ENCODE measurements at regions not wholly inside any gene's neighbourhood (a gene's known extent, or its start where the extent isn't known, plus 50 kb on each side); places are given as distances from the start of the nearest gene placed in this dataset.

GRCh38 chr4:104593019-104593418 lies 98.3 kb upstream of the CXXC4 start:
- Histone ChIP-seq H3K9me3 (ENCODE audit: control insufficient read depth in 2 of 2, low read length in 2 of 2) (no peaks in the 10 kb centered on the region), H3K4me3 (ENCODE audit: low read length in 2 of 2) (peak overlapping the region; percentile 29 to 50), H3K27ac (ENCODE audit: low read length) (peak overlapping the region; percentile 32), H3K9ac (ENCODE audit: low read length in 2 of 2) (peak overlapping the region in 1 of 2 donors; percentile 52), H3K27me3 (ENCODE audit: control insufficient read depth in 1 of 2, insufficient read depth in 2 of 2, low read length in 2 of 2) (no peaks in the 10 kb centered on the region), H3K4me1 (ENCODE audit: control insufficient read depth, insufficient read depth, low read length) (peaks cover 4% of the 10 kb centered on the region), H3K36me3 (ENCODE audit: control insufficient read depth in 2 of 2, insufficient read depth in 2 of 2, low read length in 2 of 2) (no peaks in the 10 kb centered on the region)

GRCh38 chr4:104596189-104596588 lies 101.5 kb upstream of the CXXC4 start:
- H3K9ac ChIP-seq (ENCODE audit: low read length in 2 of 2): no peak overlapping the region
- H3K4me1 ChIP-seq (ENCODE audit: control insufficient read depth, insufficient read depth, low read length): peaks cover 4% of the 10 kb centered on the region
- H3K9me3 ChIP-seq (ENCODE audit: control insufficient read depth in 2 of 2, low read length in 2 of 2): no peaks in the 10 kb centered on the region
- H3K4me3 ChIP-seq (ENCODE audit: low read length in 2 of 2): no peak overlapping the region
- no peak overlapping the region for H3K27ac ChIP-seq (ENCODE audit: low read length)
- no peaks in the 10 kb centered on the region for H3K27me3 ChIP-seq (ENCODE audit: control insufficient read depth in 1 of 2, insufficient read depth in 2 of 2, low read length in 2 of 2)
- H3K36me3 ChIP-seq (ENCODE audit: control insufficient read depth in 2 of 2, insufficient read depth in 2 of 2, low read length in 2 of 2): no peaks in the 10 kb centered on the region

GRCh38 chr4:104615496-104615895 lies 120.8 kb upstream of the CXXC4 start:
- Histone ChIP-seq H3K27me3 (ENCODE audit: control insufficient read depth in 1 of 2, insufficient read depth in 2 of 2, low read length in 2 of 2) (no peaks in the 10 kb centered on the region), H3K4me1 (ENCODE audit: control insufficient read depth, insufficient read depth, low read length) (peaks cover 9% of the 10 kb centered on the region), H3K9me3 (ENCODE audit: control insufficient read depth in 2 of 2, low read length in 2 of 2) (peaks cover 0 to 2% of the 10 kb centered on the region in 2 donors), H3K4me3 (ENCODE audit: low read length in 2 of 2) (no peak overlapping the region), H3K9ac (ENCODE audit: low read length in 2 of 2) (no peak overlapping the region), H3K36me3 (ENCODE audit: control insufficient read depth in 2 of 2, insufficient read depth in 2 of 2, low read length in 2 of 2) (no peaks in the 10 kb centered on the region), H3K27ac (ENCODE audit: low read length) (no peak overlapping the region)

GRCh38 chr4:104615926-104616325 lies 121.2 kb upstream of the CXXC4 start:
- H3K4me1 ChIP-seq (ENCODE audit: control insufficient read depth, insufficient read depth, low read length): peaks cover 9% of the 10 kb centered on the region
- H3K4me3 ChIP-seq (ENCODE audit: low read length in 2 of 2): peak overlapping the region in 1 of 2 donors; percentile 65
- no peaks in the 10 kb centered on the region for H3K27me3 ChIP-seq (ENCODE audit: control insufficient read depth in 1 of 2, insufficient read depth in 2 of 2, low read length in 2 of 2)
- peak overlapping the region; percentile 42 for H3K27ac ChIP-seq (ENCODE audit: low read length)
- peaks cover 0 to 2% of the 10 kb centered on the region in 2 donors for H3K9me3 ChIP-seq (ENCODE audit: control insufficient read depth in 2 of 2, low read length in 2 of 2)
- no peaks in the 10 kb centered on the region for H3K36me3 ChIP-seq (ENCODE audit: control insufficient read depth in 2 of 2, insufficient read depth in 2 of 2, low read length in 2 of 2)
- no peak overlapping the region for H3K9ac ChIP-seq (ENCODE audit: low read length in 2 of 2)

- no peaks in the 10 kb centered on the region for H3K36me3 ChIP-seq (ENCODE audit: control insufficient read depth in 2 of 2, insufficient read depth in 2 of 2, low read length in 2 of 2)
- H3K27me3 ChIP-seq (ENCODE audit: control insufficient read depth in 1 of 2, insufficient read depth in 2 of 2, low read length in 2 of 2): no peaks in the 10 kb centered on the region
- H3K9ac ChIP-seq (ENCODE audit: low read length in 2 of 2): peak overlapping the region in 1 of 2 donors; percentile 43
- H3K4me3 ChIP-seq (ENCODE audit: low read length in 2 of 2): peak overlapping the region; percentile 61 to 65
- peaks cover 9% of the 10 kb centered on the region for H3K4me1 ChIP-seq (ENCODE audit: control insufficient read depth, insufficient read depth, low read length)
- H3K9me3 ChIP-seq (ENCODE audit: control insufficient read depth in 2 of 2, low read length in 2 of 2): peaks cover 0 to 2% of the 10 kb centered on the region in 2 donors
- H3K27ac ChIP-seq (ENCODE audit: low read length): peak overlapping the region; percentile 42
Measured at GRCh38 chr4:104616401-104616820, 121.7 kb upstream of the CXXC4 start.

- H3K4me1 ChIP-seq (ENCODE audit: control insufficient read depth, insufficient read depth, low read length): no peaks in the 10 kb centered on the region
- H3K27me3 ChIP-seq (ENCODE audit: control insufficient read depth in 1 of 2, insufficient read depth in 2 of 2, low read length in 2 of 2): no peaks in the 10 kb centered on the region
- H3K9me3 ChIP-seq (ENCODE audit: control insufficient read depth in 2 of 2, low read length in 2 of 2): no peaks in the 10 kb centered on the region
Measured at GRCh38 chr4:104625706-104626105, 131.0 kb upstream of the CXXC4 start.

GRCh38 chr4:104629601-104630000 lies 134.9 kb upstream of the CXXC4 start:
- Histone ChIP-seq H3K36me3 (ENCODE audit: control insufficient read depth in 2 of 2, insufficient read depth in 2 of 2, low read length in 2 of 2) (no peaks in the 10 kb centered on the region), H3K4me1 (ENCODE audit: control insufficient read depth, insufficient read depth, low read length) (no peaks in the 10 kb centered on the region), H3K9ac (ENCODE audit: low read length in 2 of 2) (no peak overlapping the region), H3K9me3 (ENCODE audit: control insufficient read depth in 2 of 2, low read length in 2 of 2) (no peaks in the 10 kb centered on the region), H3K4me3 (ENCODE audit: low read length in 2 of 2) (no peak overlapping the region), H3K27ac (ENCODE audit: low read length) (no peak overlapping the region), H3K27me3 (ENCODE audit: control insufficient read depth in 1 of 2, insufficient read depth in 2 of 2, low read length in 2 of 2) (no peaks in the 10 kb centered on the region)

More at GRCh38 chr4:104625706-104626105, 131.0 kb upstream of the CXXC4 start:
- H3K4me3 ChIP-seq (ENCODE audit: low read length in 2 of 2): no peak overlapping the region
- no peak overlapping the region for H3K9ac ChIP-seq (ENCODE audit: low read length in 2 of 2)
- H3K27ac ChIP-seq (ENCODE audit: low read length): no peak overlapping the region
- H3K36me3 ChIP-seq (ENCODE audit: control insufficient read depth in 2 of 2, insufficient read depth in 2 of 2, low read length in 2 of 2): no peaks in the 10 kb centered on the region

GRCh38 chr4:104630272-104630671 lies 135.6 kb upstream of the CXXC4 start:
- no peak overlapping the region for H3K4me3 ChIP-seq (ENCODE audit: low read length in 2 of 2)
- H3K9me3 ChIP-seq (ENCODE audit: control insufficient read depth in 2 of 2, low read length in 2 of 2): no peaks in the 10 kb centered on the region
- H3K9ac ChIP-seq (ENCODE audit: low read length in 2 of 2): no peak overlapping the region

GRCh38 chr4:104631000-104631399 lies 136.3 kb upstream of the CXXC4 start:
- H3K9ac ChIP-seq (ENCODE audit: low read length in 2 of 2): no peak overlapping the region
- no peaks in the 10 kb centered on the region for H3K9me3 ChIP-seq (ENCODE audit: control insufficient read depth in 2 of 2, low read length in 2 of 2)
- no peaks in the 10 kb centered on the region for H3K36me3 ChIP-seq (ENCODE audit: control insufficient read depth in 2 of 2, insufficient read depth in 2 of 2, low read length in 2 of 2)
- H3K4me1 ChIP-seq (ENCODE audit: control insufficient read depth, insufficient read depth, low read length): no peaks in the 10 kb centered on the region
- no peaks in the 10 kb centered on the region for H3K27me3 ChIP-seq (ENCODE audit: control insufficient read depth in 1 of 2, insufficient read depth in 2 of 2, low read length in 2 of 2)
- H3K27ac ChIP-seq (ENCODE audit: low read length): no peak overlapping the region
- H3K4me3 ChIP-seq (ENCODE audit: low read length in 2 of 2): no peak overlapping the region

More at GRCh38 chr4:104630272-104630671, 135.6 kb upstream of the CXXC4 start:
- H3K36me3 ChIP-seq (ENCODE audit: control insufficient read depth in 2 of 2, insufficient read depth in 2 of 2, low read length in 2 of 2): no peaks in the 10 kb centered on the region
- H3K27me3 ChIP-seq (ENCODE audit: control insufficient read depth in 1 of 2, insufficient read depth in 2 of 2, low read length in 2 of 2): no peaks in the 10 kb centered on the region
- H3K27ac ChIP-seq (ENCODE audit: low read length): no peak overlapping the region
- no peaks in the 10 kb centered on the region for H3K4me1 ChIP-seq (ENCODE audit: control insufficient read depth, insufficient read depth, low read length)

GRCh38 chr4:104641418-104641817 lies 146.7 kb upstream of the CXXC4 start:
- no peak overlapping the region for H3K4me3 ChIP-seq (ENCODE audit: low read length in 2 of 2)
- no peak overlapping the region for H3K9ac ChIP-seq (ENCODE audit: low read length in 2 of 2)
- no peaks in the 10 kb centered on the region for H3K36me3 ChIP-seq (ENCODE audit: control insufficient read depth in 2 of 2, insufficient read depth in 2 of 2, low read length in 2 of 2)
- H3K4me1 ChIP-seq (ENCODE audit: control insufficient read depth, insufficient read depth, low read length): no peaks in the 10 kb centered on the region
- no peak overlapping the region for H3K27ac ChIP-seq (ENCODE audit: low read length)
- H3K9me3 ChIP-seq (ENCODE audit: control insufficient read depth in 2 of 2, low read length in 2 of 2): no peaks in the 10 kb centered on the region
- H3K27me3 ChIP-seq (ENCODE audit: control insufficient read depth in 1 of 2, insufficient read depth in 2 of 2, low read length in 2 of 2): no peaks in the 10 kb centered on the region

- Histone ChIP-seq H3K4me3 (ENCODE audit: low read length in 2 of 2) (no peak overlapping the region), H3K9ac (ENCODE audit: low read length in 2 of 2) (no peak overlapping the region), H3K36me3 (ENCODE audit: control insufficient read depth in 2 of 2, insufficient read depth in 2 of 2, low read length in 2 of 2) (no peaks in the 10 kb centered on the region), H3K27me3 (ENCODE audit: control insufficient read depth in 1 of 2, insufficient read depth in 2 of 2, low read length in 2 of 2) (no peaks in the 10 kb centered on the region), H3K9me3 (ENCODE audit: control insufficient read depth in 2 of 2, low read length in 2 of 2) (no peaks in the 10 kb centered on the region), H3K4me1 (ENCODE audit: control insufficient read depth, insufficient read depth, low read length) (no peaks in the 10 kb centered on the region), H3K27ac (ENCODE audit: low read length) (no peak overlapping the region)
Measured at GRCh38 chr4:104642521-104642920, 147.8 kb upstream of the CXXC4 start.
